PC-3 (cell line): ENCODE measurements at regions not wholly inside any gene's neighbourhood (a gene's known extent, or its start where the extent isn't known, plus 50 kb on each side); places are given as distances from the start of the nearest gene placed in this dataset.

Experiments
- CTCF ChIP-seq: fragments of 300-600 bp; sonication (generic); conservative IDR thresholded peaks from 2 replicates; pipeline ENCODE4 v1.5.1; 2017; ENCODE audit warnings: antibody characterized with exemption, low read depth, mild to moderate bottlenecking, low read length
- EZH2 ChIP-seq: fragments of 300-600 bp; sonication (generic); IDR thresholded peaks from one replicate; pipeline ENCODE4 v1.6.1; 2017; ENCODE audit warnings: antibody characterized with exemption, mild to moderate bottlenecking, low read length; ENCODE audit not compliant: unreplicated experiment
- EZH2phosphoT487 ChIP-seq: fragments of 300-600 bp; sonication (generic); IDR thresholded peaks from 2 replicates; pipeline ENCODE4 v1.6.1; 2018; ENCODE audit warnings: mild to moderate bottlenecking, antibody characterized with exemption, low read length, borderline replicate concordance

- TF ChIP-seq CTCF (no peak), EZH2phosphoT487 (no peak), EZH2 (no peak)
Observed at GRCh38 chr20:19916531-19917485, 100.4 kb upstream of the NAA20 start.
